Heart left ventricle (tissue), 13 donors: ENCODE measurements at regions not wholly inside any gene's neighbourhood (a gene's known extent, or its start where the extent isn't known, plus 50 kb on each side); places are given as distances from the start of the nearest gene placed in this dataset.

Experiments used
- POLR2A ChIP-seq, 2 donors: fragments of 450-650 bp; IDR thresholded peaks; one replicate each; pipeline ENCODE4 v1.6.1; 2017; ENCODE audit warnings: antibody characterized with exemption in 2 of 2, mild to moderate bottlenecking in 2 of 2, moderate library complexity in 2 of 2
- TF ChIP-seq, protein P1 (sequence below), 12 donors: fragments of 200-600 bp; sonication (generic) in 4 of 12; IDR thresholded peaks; one replicate each; pipeline versions ENCODE4 v1.5.0 to v1.8.0; 2018 to 2022; ENCODE audit warnings: antibody characterized with exemption in 12 of 12, mild to moderate bottlenecking in 5 of 12
- donor health status: ischemic (EF 13 %, LVEDD 7.1; RV severe dilation, severe dysfunction).
- donor health status: DM: no; HTN: yes; CAD: no.
- donor health status: DM: no; HTN: no; CAD: no.
- donor health status: ischemic (EF 25% LVEDD 6.9; RV normal size, moderate dysfunction).
- donor health status: ischemic (EF 25% LVEDD 5.7; RV mildly dilated, moderate dysfunction).
- donor health status: ischemic (EF 35%, LVEDD 5.7; RV mildly dilated, moderate dysfunction).
- donor health status: nonischemic (EF 11% LVEDD 7.7; RV severe dilation, severe dysfunction).
- donor health status: DM: yes; HTN: yes; CAD: no.
- donor health status: PGD.
- donor health status: ischemic (EF 29% LVEDD 5.4; RV normal size, mild dysfunction).
- donor health status: nonischemic (EF 23%, LVEDD 6.1; RV moderate dilation, normal function).

DNA sequence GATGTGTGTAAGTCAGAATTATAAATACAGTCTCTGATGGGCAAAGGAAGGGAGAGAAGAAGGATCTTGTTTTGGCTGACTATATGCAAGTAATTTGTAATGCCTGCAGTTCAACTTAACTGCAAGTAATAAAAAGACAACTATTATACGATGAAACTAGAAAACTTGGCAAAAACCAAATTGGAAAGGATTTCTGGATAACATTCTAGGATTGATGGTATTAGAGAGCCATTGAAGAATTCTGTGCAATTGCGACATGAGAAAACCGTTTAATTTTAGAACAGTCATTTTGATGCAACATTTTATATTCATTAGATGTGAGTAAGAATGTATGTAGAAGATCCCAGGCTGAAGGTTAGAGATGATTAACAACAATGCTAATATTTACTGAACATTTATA, 1334.1 kb downstream of the EFNB2 start:
- TF ChIP-seq, protein P1, sequence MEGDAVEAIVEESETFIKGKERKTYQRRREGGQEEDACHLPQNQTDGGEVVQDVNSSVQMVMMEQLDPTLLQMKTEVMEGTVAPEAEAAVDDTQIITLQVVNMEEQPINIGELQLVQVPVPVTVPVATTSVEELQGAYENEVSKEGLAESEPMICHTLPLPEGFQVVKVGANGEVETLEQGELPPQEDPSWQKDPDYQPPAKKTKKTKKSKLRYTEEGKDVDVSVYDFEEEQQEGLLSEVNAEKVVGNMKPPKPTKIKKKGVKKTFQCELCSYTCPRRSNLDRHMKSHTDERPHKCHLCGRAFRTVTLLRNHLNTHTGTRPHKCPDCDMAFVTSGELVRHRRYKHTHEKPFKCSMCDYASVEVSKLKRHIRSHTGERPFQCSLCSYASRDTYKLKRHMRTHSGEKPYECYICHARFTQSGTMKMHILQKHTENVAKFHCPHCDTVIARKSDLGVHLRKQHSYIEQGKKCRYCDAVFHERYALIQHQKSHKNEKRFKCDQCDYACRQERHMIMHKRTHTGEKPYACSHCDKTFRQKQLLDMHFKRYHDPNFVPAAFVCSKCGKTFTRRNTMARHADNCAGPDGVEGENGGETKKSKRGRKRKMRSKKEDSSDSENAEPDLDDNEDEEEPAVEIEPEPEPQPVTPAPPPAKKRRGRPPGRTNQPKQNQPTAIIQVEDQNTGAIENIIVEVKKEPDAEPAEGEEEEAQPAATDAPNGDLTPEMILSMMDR (IDR thresholded peaks at IDR 0.05) = no peak
- TF ChIP-seq POLR2A (IDR thresholded peaks at IDR 0.05) = no peak
